Common myeloid progenitor, CD34-positive (primary cell): ENCODE measurements at regions not wholly inside any gene's neighbourhood (a gene's known extent, or its start where the extent isn't known, plus 50 kb on each side); places are given as distances from the start of the nearest gene placed in this dataset.
A peak's percentile ranks its signal among the peaks of the same experiment; 100 is the strongest.

Source experiments
- CTCF ChIA-PET: fragments of 350-600 bp; sonication (Branson Sonifier 250); formaldehyde crosslinking; loops from one replicate; lab custom pipeline; 2021; ENCODE audit warnings: antibody characterized with exemption; lab: Charles Lee
- POLR2A ChIA-PET: fragments of 350-600 bp; sonication (Branson Sonifier 250); formaldehyde crosslinking; loops from one replicate; lab custom pipeline; 2021; ENCODE audit warnings: antibody characterized with exemption; lab: Charles Lee
- DNase-seq, 3 donors: peaks; one replicate each; pipeline versions ENCODE4 v3.0.0 to v3.0.0-alpha.2; 2013
- H3K27ac ChIP-seq, 2 experiments: 1 replicate in 1 of 2; 2 replicates in 1 of 2; pipeline ENCODE4 v1.7.0; 2013; ENCODE audit warnings: inconsistent platforms in 2 of 2, low read length in 2 of 2, mild to moderate bottlenecking in 2 of 2, low read depth in 1 of 2, moderate library complexity in 1 of 2; ENCODE audit not compliant: severe bottlenecking in 2 of 2, insufficient read depth in 1 of 2, poor library complexity in 1 of 2
- H3K27me3 ChIP-seq, 5 experiments: replicated peaks in 2 of 5; 1 replicate in 3 of 5; 2 replicates in 2 of 5; pipeline versions ENCODE4 v1.6.1 to v1.7.0; 2013; ENCODE audit warnings: low read length in 4 of 5, mild to moderate bottlenecking in 2 of 5, moderate library complexity in 2 of 5, inconsistent platforms in 1 of 5; ENCODE audit not compliant: insufficient read depth in 5 of 5, control insufficient read depth in 4 of 5
- H3K36me3 ChIP-seq, 4 experiments: 1 replicate in 2 of 4; 2 replicates in 2 of 4; pipeline versions ENCODE4 v1.6.1 to v1.7.0; 2013; ENCODE audit warnings: low read length in 3 of 4, control low read depth in 1 of 4, mild to moderate bottlenecking in 1 of 4; ENCODE audit not compliant: control insufficient read depth in 4 of 4, insufficient read depth in 4 of 4
- H3K4me1 ChIP-seq, 4 experiments: 1 replicate in 3 of 4; 2 replicates in 1 of 4; pipeline versions ENCODE4 v1.6.1 to v1.7.1; 2013; ENCODE audit warnings: low read length in 3 of 4, mild to moderate bottlenecking in 3 of 4, control low read depth in 1 of 4, inconsistent platforms in 1 of 4, moderate library complexity in 1 of 4; ENCODE audit not compliant: control insufficient read depth in 4 of 4, insufficient read depth in 4 of 4; ENCODE audit errors: control extremely low read depth in 1 of 4
- H3K4me3 ChIP-seq, 7 experiments: 1 replicate in 4 of 7; 2 replicates in 3 of 7; pipeline versions ENCODE4 v1.5.1 to v1.7.0; 2013; ENCODE audit warnings: mild to moderate bottlenecking in 7 of 7, low read length in 6 of 7, moderate library complexity in 6 of 7, inconsistent platforms in 2 of 7, low read depth in 2 of 7, control low read depth in 1 of 7; ENCODE audit not compliant: insufficient read depth in 4 of 7, control insufficient read depth in 1 of 7; ENCODE audit errors: extremely low read depth in 1 of 7
- H3K9me3 ChIP-seq, 5 experiments: 1 replicate in 4 of 5; 2 replicates in 1 of 5; pipeline versions ENCODE4 v1.6.1 to v1.7.1; 2013; ENCODE audit warnings: low read length in 4 of 5, mild to moderate bottlenecking in 2 of 5, inconsistent platforms in 1 of 5, low read depth in 1 of 5, moderate library complexity in 1 of 5; ENCODE audit not compliant: control insufficient read depth in 4 of 5, insufficient read depth in 2 of 5; ENCODE audit errors: control extremely low read depth in 1 of 5
- WGBS: methylation state at CpG from one replicate; pipeline ENCODE4 v1.1.5; 2013; ENCODE audit not compliant: insufficient coverage; 5-methylcytosine and 5-hydroxymethylcytosine counted together

GRCh38 chr7:24039991-24040624, 243.9 kb upstream of the NPY start:
- ChIA-PET CTCF (interaction anchor here (0.6 kb wide), 1 partner anchor 776 kb away, joined by 3 read pairs; no protein-coding TSS in a partner anchor), POLR2A (no interaction called here)
- H3K9me3 ChIP-seq = no peaks in the 10 kb centered on the region
- no peak overlapping the region for H3K27ac ChIP-seq
- DNase-seq = no peak
- H3K4me1 ChIP-seq = no peaks in the 10 kb centered on the region
- H3K36me3 ChIP-seq = no peaks in the 10 kb centered on the region
- no peak overlapping the region for H3K4me3 ChIP-seq
- peaks cover 0 to 4% (median 0%) of the 10 kb centered on the region in 5 experiments for H3K27me3 ChIP-seq
- 91% methylated on average over 4 of the region's 6 CpGs for WGBS

- Histone ChIP-seq H3K4me3 (no peak overlapping the region), H3K27ac (no peak overlapping the region), H3K36me3 (no peaks in the 10 kb centered on the region), H3K9me3 (no peaks in the 10 kb centered on the region), H3K27me3 (peaks cover 0 to 4% (median 0%) of the 10 kb centered on the region in 5 experiments), H3K4me1 (no peaks in the 10 kb centered on the region)
- no peak for DNase-seq
- ChIA-PET CTCF (no interaction called here), POLR2A (no interaction called here)
- WGBS = 100% methylated on average over 2 of the region's 5 CpGs
Measured at GRCh38 chr7:24042028-24042427, 242.0 kb upstream of the NPY start.

GRCh38 chr7:24049296-24049695, 234.7 kb upstream of the NPY start:
- peaks cover 2 to 16% (median 5%) of the 10 kb centered on the region in 5 experiments for H3K27me3 ChIP-seq
- POLR2A ChIA-PET = no interaction called here
- no peak overlapping the region for H3K27ac ChIP-seq
- WGBS = no CpG with 5 or more reads among the region's 2 CpGs
- H3K4me1 ChIP-seq = no peaks in the 10 kb centered on the region
- H3K9me3 ChIP-seq = no peaks in the 10 kb centered on the region
- H3K36me3 ChIP-seq = no peaks in the 10 kb centered on the region
- DNase-seq = no peak
- H3K4me3 ChIP-seq = no peak overlapping the region
- CTCF ChIA-PET = no interaction called here

GRCh38 chr7:24050991-24051560, 232.9 kb upstream of the NPY start:
- H3K4me1 ChIP-seq = no peaks in the 10 kb centered on the region
- H3K9me3 ChIP-seq = no peaks in the 10 kb centered on the region
- peaks cover 2 to 29% (median 8%) of the 10 kb centered on the region in 5 experiments for H3K27me3 ChIP-seq
- H3K36me3 ChIP-seq = no peaks in the 10 kb centered on the region
- H3K4me3 ChIP-seq = no peak overlapping the region
- no peak overlapping the region for H3K27ac ChIP-seq
- no peak for DNase-seq
- ChIA-PET CTCF (no interaction called here), POLR2A (no interaction called here)
- 97% methylated on average over 5 of the region's 7 CpGs for WGBS

- Histone ChIP-seq H3K9me3 (no peaks in the 10 kb centered on the region), H3K4me1 (no peaks in the 10 kb centered on the region), H3K27ac (no peak overlapping the region), H3K4me3 (no peak overlapping the region), H3K27me3 (peaks cover 2 to 29% (median 8%) of the 10 kb centered on the region in 5 experiments), H3K36me3 (no peaks in the 10 kb centered on the region)
- DNase-seq = no peak
- POLR2A ChIA-PET = no interaction called here
- CTCF ChIA-PET = no interaction called here
- 100% methylated on average over 5 of the region's 5 CpGs for WGBS
Measured at GRCh38 chr7:24051651-24052050, 232.3 kb upstream of the NPY start.

GRCh38 chr7:24052572-24053260, 231.3 kb upstream of the NPY start:
- 64% methylated on average over 4 of the region's 6 CpGs for WGBS
- Histone ChIP-seq H3K9me3 (no peaks in the 10 kb centered on the region), H3K27me3 (peaks cover 2 to 31% (median 8%) of the 10 kb centered on the region in 5 experiments), H3K4me3 (no peak overlapping the region), H3K27ac (no peak overlapping the region), H3K36me3 (no peaks in the 10 kb centered on the region), H3K4me1 (no peaks in the 10 kb centered on the region)
- CTCF ChIA-PET = no interaction called here
- DNase-seq = peak in 2 of 3 donors; percentile 29 to 31
- POLR2A ChIA-PET = no interaction called here

- Histone ChIP-seq H3K9me3 (no peaks in the 10 kb centered on the region), H3K27ac (no peak overlapping the region), H3K4me1 (no peaks in the 10 kb centered on the region), H3K4me3 (no peak overlapping the region), H3K36me3 (no peaks in the 10 kb centered on the region), H3K27me3 (peaks cover 2 to 33% (median 8%) of the 10 kb centered on the region in 5 experiments)
- 75% methylated on average over 1 of the region's 2 CpGs for WGBS
- ChIA-PET CTCF (no interaction called here), POLR2A (no interaction called here)
- DNase-seq = no peak
Measured at GRCh38 chr7:24054236-24054635, 229.8 kb upstream of the NPY start.
